HCT116 (cell line): ENCODE measurements at regions not wholly inside any gene's neighbourhood (a gene's known extent, or its start where the extent isn't known, plus 50 kb on each side); places are given as distances from the start of the nearest gene placed in this dataset.

Experiments used
- ATAC-seq: fragments of 200-7000 bp; cut with Tn5 transposase; 2 replicates; pipeline ENCODE4 v1.9.1; 2020; ENCODE audit warnings: mild to moderate bottlenecking, moderate library complexity
- BruUV-seq: library from RNA; stranded (reverse); fragments of 400-500 nt; replicated peaks from 2 replicates; lab custom pipeline; 2021; lab: Mats Ljungman, UMichigan
- CTCF ChIA-PET: fragments of 300-600 bp; sonication (Branson Sonifier 250); formaldehyde crosslinking; loops from one replicate; lab custom pipeline; 2021; ENCODE audit warnings: antibody characterized with exemption; lab: Charles Lee
- POLR2A ChIA-PET: fragments of 300-600, 350-600 bp; sonication (Branson Sonifier 250); formaldehyde crosslinking; loops from one replicate; lab custom pipeline; 2021; ENCODE audit warnings: antibody characterized with exemption; lab: Charles Lee
- RAD21 ChIA-PET, 2 experiments: fragments of 300-600 bp; sonication (Branson Sonifier 250); formaldehyde crosslinking; loops; one replicate each; lab custom pipeline; 2023; ENCODE audit warnings: low total read pairs in 2 of 2; ENCODE audit not compliant: uncharacterized antibody in 2 of 2, unreplicated experiment in 2 of 2, low non-redundant PET in 1 of 2; lab: Charles Lee
- DNase-seq: peaks from one replicate; pipeline ENCODE4 v3.0.0-alpha.2; 2010; ENCODE audit warnings: low read depth, low spot score
- H2AFZ ChIP-seq: fragments of 200-600 bp; shearing (Covaris generic), sonication (generic); 2 replicates; pipeline ENCODE4 v1.6.1; 2017; ENCODE audit warnings: low read depth, mixed run types, mixed read lengths, antibody characterized with exemption, low read length; ENCODE audit not compliant: poor library complexity, severe bottlenecking
- H3K27ac ChIP-seq: 2 replicates; pipeline ENCODE4 v1.5.1; 2012; ENCODE audit warnings: low read depth, low read length
- H3K27me3 ChIP-seq: fragments of 200-600 bp; sonication (generic); 2 replicates; pipeline ENCODE4 v1.6.1; 2016; ENCODE audit warnings: mixed run types, low read length, mixed read lengths; ENCODE audit not compliant: insufficient read depth
- H3K36me3 ChIP-seq, 2 experiments: fragments of 200-500 bp in 1 of 2; fragments of 200-600 bp in 1 of 2; sonication (Bioruptor generic) in 1 of 2; sonication (generic) in 1 of 2; 2 replicates each; pipeline versions ENCODE4 v1.5.1 to v1.6.1; 2014 to 2016; ENCODE audit warnings: low read length in 2 of 2, inconsistent platforms in 1 of 2, mixed read lengths in 1 of 2, mixed run types in 1 of 2; ENCODE audit not compliant: insufficient read depth in 2 of 2, control insufficient read depth in 1 of 2
- H3K4me1 ChIP-seq, 2 experiments: fragments of 200-600 bp in 1 of 2; sonication (generic) in 1 of 2; 2 replicates each; pipeline versions ENCODE4 v1.5.1 to v1.6.1; 2012 to 2017; ENCODE audit warnings: low read length in 2 of 2, inconsistent platforms in 1 of 2, mild to moderate bottlenecking in 1 of 2, mixed read lengths in 1 of 2, mixed run types in 1 of 2, moderate library complexity in 1 of 2; ENCODE audit not compliant: insufficient read depth in 2 of 2, control insufficient read depth in 1 of 2
- H3K4me2 ChIP-seq: fragments of 200-600 bp; sonication (generic); 2 replicates; pipeline ENCODE4 v1.6.1; 2017; ENCODE audit warnings: mixed run types, low read length, mixed read lengths
- H3K4me3 ChIP-seq, 2 experiments: fragments of 200-600 bp in 1 of 2; sonication (generic) in 1 of 2; replicated peaks in 1 of 2; 2 replicates each; pipeline ENCODE4 v1.5.1; 2011 to 2016; ENCODE audit warnings: low read length in 2 of 2, control low read depth in 1 of 2, low read depth in 1 of 2, mild to moderate bottlenecking in 1 of 2, mixed read lengths in 1 of 2, mixed run types in 1 of 2
- H3K79me2 ChIP-seq: fragments of 200-600 bp; sonication (generic); 2 replicates; pipeline ENCODE4 v1.6.1; 2017; ENCODE audit warnings: mild to moderate bottlenecking, mixed run types, low read length, moderate library complexity, mixed read lengths; ENCODE audit not compliant: insufficient read depth
- H3K9ac ChIP-seq: fragments of 200-600 bp; sonication (generic); 2 replicates; pipeline ENCODE4 v1.6.1; 2016; ENCODE audit warnings: low read length, mixed read lengths
- H3K9me2 ChIP-seq: fragments of 200-600 bp; sonication (generic), shearing (Covaris generic); 2 replicates; pipeline ENCODE4 v1.6.1; 2017; ENCODE audit warnings: mixed run types, mild to moderate bottlenecking, moderate library complexity; ENCODE audit not compliant: insufficient read depth
- H3K9me3 ChIP-seq, 2 experiments: fragments of 200-500 bp in 1 of 2; fragments of 200-600 bp in 1 of 2; sonication (Bioruptor generic) in 1 of 2; sonication (generic) in 1 of 2; 2 replicates each; pipeline ENCODE4 v1.6.1; 2014 to 2017; ENCODE audit warnings: low read length in 2 of 2, mixed read lengths in 2 of 2, inconsistent platforms in 1 of 2, low read depth in 1 of 2, mild to moderate bottlenecking in 1 of 2, mixed run types in 1 of 2, moderate library complexity in 1 of 2; ENCODE audit not compliant: control insufficient read depth in 1 of 2, insufficient read depth in 1 of 2
- H4K20me1 ChIP-seq: fragments of 200-600 bp; sonication (generic), shearing (Covaris generic); 2 replicates; pipeline ENCODE4 v1.6.1; 2017; ENCODE audit warnings: mixed run types, mild to moderate bottlenecking, moderate library complexity; ENCODE audit not compliant: insufficient read depth
- POLR2AphosphoS5 ChIP-seq: IDR thresholded peaks from 2 replicates; pipeline ENCODE4 v1.6.1; 2011; ENCODE audit warnings: mild to moderate bottlenecking, low read depth, low read length, moderate library complexity
- RAD21 ChIP-seq: IDR thresholded peaks from 2 replicates; pipeline ENCODE4 v1.6.1; 2012; ENCODE audit warnings: low read depth, mild to moderate bottlenecking
- SP1 ChIP-seq: IDR thresholded peaks from 2 replicates; pipeline ENCODE4 v1.6.1; 2012; ENCODE audit warnings: low read depth
- SRF ChIP-seq: IDR thresholded peaks from 2 replicates; pipeline ENCODE4 v1.6.1; 2012; ENCODE audit warnings: low read depth
- ZFX ChIP-seq: fragments of 450-650 bp; IDR thresholded peaks from 2 replicates; pipeline ENCODE4 v1.6.1; 2017
- ZNF274 ChIP-seq: fragments of 200-500 bp; sonication (Bioruptor generic); IDR thresholded peaks from 2 replicates; pipeline ENCODE4 v1.6.1; 2014; ENCODE audit warnings: mild to moderate bottlenecking, low read depth, low read length, inconsistent platforms
- intact Hi-C: fragments of 100-400 bp; cut with micrococcal nuclease; formaldehyde crosslinking; loops from 2 replicates; pipeline ENCODE4 v1.10.0; 2022
- TF ChIP-seq, protein P1 (sequence below): IDR thresholded peaks from 2 replicates; pipeline ENCODE4 v1.6.1; 2011; ENCODE audit warnings: mild to moderate bottlenecking, low read length, moderate library complexity; ENCODE audit not compliant: insufficient replicate concordance; ENCODE audit errors: extremely low read depth
- TF ChIP-seq, protein P2 (sequence below): IDR thresholded peaks from 2 replicates; pipeline ENCODE4 v1.6.1; 2012
- TF ChIP-seq, protein P3 (sequence below), 3 experiments: fragments of 200-600 bp in 1 of 3; sonication (generic) in 1 of 3; IDR thresholded peaks in 2 of 3; conservative IDR thresholded peaks in 1 of 3; 2 replicates each; pipeline ENCODE4 v1.5.1; 2012 to 2017; ENCODE audit warnings: low read depth in 2 of 3, low read length in 2 of 3, antibody characterized with exemption in 1 of 3, borderline replicate concordance in 1 of 3, control low read depth in 1 of 3, mild to moderate bottlenecking in 1 of 3, mixed read lengths in 1 of 3, mixed run types in 1 of 3, moderate library complexity in 1 of 3; ENCODE audit not compliant: insufficient read depth in 1 of 3
- TF ChIP-seq, protein P4 (sequence below): IDR thresholded peaks from 2 replicates; pipeline ENCODE4 v1.6.1; 2012

DNA sequence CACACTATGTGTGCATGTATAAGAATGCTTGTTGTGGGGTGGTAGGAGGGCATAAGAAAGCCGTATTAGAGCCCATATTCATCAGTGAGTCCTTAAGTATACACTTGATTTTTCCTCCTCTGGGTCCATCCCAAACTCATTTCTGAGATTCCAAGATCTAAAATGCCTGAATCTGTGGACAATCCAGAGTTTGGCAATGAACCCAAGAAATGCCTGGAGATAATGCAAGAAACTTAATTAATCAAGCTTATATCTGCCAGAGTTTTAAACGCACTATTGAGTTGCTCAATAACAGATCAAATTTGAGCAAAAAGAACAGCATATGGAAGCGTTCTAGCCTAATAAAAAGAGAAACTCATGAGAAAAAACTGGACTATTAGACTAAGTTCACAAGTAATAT, 143.4 kb upstream of the NAV3 start (continued):
- TF ChIP-seq, protein P1, sequence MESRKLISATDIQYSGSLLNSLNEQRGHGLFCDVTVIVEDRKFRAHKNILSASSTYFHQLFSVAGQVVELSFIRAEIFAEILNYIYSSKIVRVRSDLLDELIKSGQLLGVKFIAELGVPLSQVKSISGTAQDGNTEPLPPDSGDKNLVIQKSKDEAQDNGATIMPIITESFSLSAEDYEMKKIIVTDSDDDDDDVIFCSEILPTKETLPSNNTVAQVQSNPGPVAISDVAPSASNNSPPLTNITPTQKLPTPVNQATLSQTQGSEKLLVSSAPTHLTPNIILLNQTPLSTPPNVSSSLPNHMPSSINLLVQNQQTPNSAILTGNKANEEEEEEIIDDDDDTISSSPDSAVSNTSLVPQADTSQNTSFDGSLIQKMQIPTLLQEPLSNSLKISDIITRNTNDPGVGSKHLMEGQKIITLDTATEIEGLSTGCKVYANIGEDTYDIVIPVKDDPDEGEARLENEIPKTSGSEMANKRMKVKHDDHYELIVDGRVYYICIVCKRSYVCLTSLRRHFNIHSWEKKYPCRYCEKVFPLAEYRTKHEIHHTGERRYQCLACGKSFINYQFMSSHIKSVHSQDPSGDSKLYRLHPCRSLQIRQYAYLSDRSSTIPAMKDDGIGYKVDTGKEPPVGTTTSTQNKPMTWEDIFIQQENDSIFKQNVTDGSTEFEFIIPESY, result no peak
- TF ChIP-seq POLR2AphosphoS5 (no peak), SRF (no peak), ZFX (no peak), ZNF274 (no peak)
- TF ChIP-seq, protein P2, sequence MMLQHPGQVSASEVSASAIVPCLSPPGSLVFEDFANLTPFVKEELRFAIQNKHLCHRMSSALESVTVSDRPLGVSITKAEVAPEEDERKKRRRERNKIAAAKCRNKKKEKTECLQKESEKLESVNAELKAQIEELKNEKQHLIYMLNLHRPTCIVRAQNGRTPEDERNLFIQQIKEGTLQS, result no peak

DNA sequence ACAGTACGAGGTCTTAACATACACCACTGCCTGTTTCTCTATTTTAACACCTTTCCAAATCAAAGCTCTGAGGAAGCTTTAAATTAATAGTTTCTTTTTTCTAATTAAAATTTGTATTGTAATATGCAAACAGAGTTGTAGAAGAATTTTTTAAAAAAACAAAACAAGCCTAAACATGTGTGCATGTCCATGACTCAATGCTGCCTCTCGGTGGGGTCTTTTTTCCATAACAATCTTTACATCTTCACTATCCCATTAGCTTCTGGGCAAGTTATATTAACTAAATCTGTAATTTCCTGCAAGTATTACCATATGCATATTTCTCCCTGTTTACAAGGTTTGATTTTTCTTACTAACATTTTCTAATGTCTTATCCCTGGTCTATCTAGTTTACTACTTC, 143.9 kb upstream of the NAV3 start:
- TF ChIP-seq RAD21, result peak; percentile 46; the same call in 1 of the 2 replicates
- TF ChIP-seq, protein P3, sequence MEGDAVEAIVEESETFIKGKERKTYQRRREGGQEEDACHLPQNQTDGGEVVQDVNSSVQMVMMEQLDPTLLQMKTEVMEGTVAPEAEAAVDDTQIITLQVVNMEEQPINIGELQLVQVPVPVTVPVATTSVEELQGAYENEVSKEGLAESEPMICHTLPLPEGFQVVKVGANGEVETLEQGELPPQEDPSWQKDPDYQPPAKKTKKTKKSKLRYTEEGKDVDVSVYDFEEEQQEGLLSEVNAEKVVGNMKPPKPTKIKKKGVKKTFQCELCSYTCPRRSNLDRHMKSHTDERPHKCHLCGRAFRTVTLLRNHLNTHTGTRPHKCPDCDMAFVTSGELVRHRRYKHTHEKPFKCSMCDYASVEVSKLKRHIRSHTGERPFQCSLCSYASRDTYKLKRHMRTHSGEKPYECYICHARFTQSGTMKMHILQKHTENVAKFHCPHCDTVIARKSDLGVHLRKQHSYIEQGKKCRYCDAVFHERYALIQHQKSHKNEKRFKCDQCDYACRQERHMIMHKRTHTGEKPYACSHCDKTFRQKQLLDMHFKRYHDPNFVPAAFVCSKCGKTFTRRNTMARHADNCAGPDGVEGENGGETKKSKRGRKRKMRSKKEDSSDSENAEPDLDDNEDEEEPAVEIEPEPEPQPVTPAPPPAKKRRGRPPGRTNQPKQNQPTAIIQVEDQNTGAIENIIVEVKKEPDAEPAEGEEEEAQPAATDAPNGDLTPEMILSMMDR (IDR thresholded peaks at IDR 0.05 in 2 of 3, conservative IDR thresholded peaks at IDR 0.05 in 1 of 3; ENCODE audit: borderline replicate concordance in 1 of 3, insufficient read depth in 1 of 3, low read depth in 2 of 3, low read length in 2 of 3), result peak; percentile 16 to 25 (median 17); a peak in 1 of 6 replicates
- no peak for TF ChIP-seq SP1
- TF ChIP-seq, protein P4, sequence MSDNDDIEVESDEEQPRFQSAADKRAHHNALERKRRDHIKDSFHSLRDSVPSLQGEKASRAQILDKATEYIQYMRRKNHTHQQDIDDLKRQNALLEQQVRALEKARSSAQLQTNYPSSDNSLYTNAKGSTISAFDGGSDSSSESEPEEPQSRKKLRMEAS, result no peak
- Histone ChIP-seq H3K9me3 (no peaks in the 10 kb centered on the region), H3K9ac (no peak overlapping the region), H3K4me3 (no peak overlapping the region), H2AFZ (peak overlapping the region; percentile 55), H3K36me3 (no peaks in the 10 kb centered on the region), H3K4me2 (no peak overlapping the region), H3K79me2 (no peaks in the 10 kb centered on the region), H4K20me1 (no peaks in the 10 kb centered on the region), H3K9me2 (no peaks in the 10 kb centered on the region; the same call in 1 of the 2 replicates), H3K4me1 (peaks cover 0 to 3% of the 10 kb centered on the region in 2 experiments; a peak in 1 of 4 replicates), H3K27me3 (no peaks in the 10 kb centered on the region), H3K27ac (no peak overlapping the region)
- ATAC-seq (no peak), DNase-seq (no peak)
- intact Hi-C loops, result loop anchor here (5.0 kb wide), 2 partner anchors 734 to 1064 kb away; no protein-coding TSS in a partner anchor
- ChIA-PET RAD21 (interaction anchor here in 1 of 2 experiments (1.5 kb wide), 1 partner anchor 239 kb away, joined by 4 read pairs; no protein-coding TSS in a partner anchor), CTCF (interaction anchor here (1.1 to 4.1 kb wide), 3 partner anchors 17 to 676 kb away, joined by 3 to 33 read pairs (median 19); no protein-coding TSS in a partner anchor), POLR2A (no interaction called here)
- BruUV-seq, result no TSS peak
